Liver (tissue), 3 donors: ENCODE measurements at regions not wholly inside any gene's neighbourhood (a gene's known extent, or its start where the extent isn't known, plus 50 kb on each side); places are given as distances from the start of the nearest gene placed in this dataset.

Experiments used
- ATF3 ChIP-seq: IDR thresholded peaks from 2 replicates; pipeline ENCODE4 v1.6.1; 2016; ENCODE audit warnings: antibody characterized with exemption
- CTCF ChIP-seq: fragments of 150-350 bp; IDR thresholded peaks from 2 replicates; pipeline ENCODE4 v1.5.1; 2017; ENCODE audit warnings: improper control_type of control experiment, low read depth, low read length; ENCODE audit not compliant: missing input control
- HNF4A ChIP-seq, 2 donors: conservative IDR thresholded peaks; 2 replicates each; pipeline ENCODE4 v1.6.1; 2016; ENCODE audit warnings: antibody characterized with exemption in 2 of 2, mild to moderate bottlenecking in 2 of 2
- HNF4G ChIP-seq: IDR thresholded peaks from 2 replicates; pipeline ENCODE4 v1.6.1; 2016; ENCODE audit warnings: antibody characterized with exemption
- RAD21 ChIP-seq, 2 donors: IDR thresholded peaks; 2 replicates each; pipeline ENCODE4 v1.6.1; 2016; ENCODE audit warnings: antibody characterized with exemption in 2 of 2, mild to moderate bottlenecking in 2 of 2
- SP1 ChIP-seq: IDR thresholded peaks from 2 replicates; pipeline ENCODE4 v1.6.1; 2018; ENCODE audit warnings: antibody characterized with exemption, mild to moderate bottlenecking
- TAF1 ChIP-seq: conservative IDR thresholded peaks from 2 replicates; pipeline ENCODE4 v1.6.1; 2016; ENCODE audit warnings: antibody characterized with exemption, mild to moderate bottlenecking
- donor health status: healthy.
- donor health status: healthy.

GRCh38 chr15:97567411-97567810 lies 393.1 kb upstream of the ARRDC4 start:
- TF ChIP-seq CTCF: no peak
- no peak for TF ChIP-seq HNF4A (conservative IDR thresholded peaks at IDR 0.05)
- no peak for TF ChIP-seq RAD21 (IDR thresholded peaks at IDR 0.05)
- no peak for TF ChIP-seq ATF3
- TF ChIP-seq TAF1: no peak
- no peak for TF ChIP-seq HNF4G
- TF ChIP-seq SP1: no peak
